ENCODE measurements at regions not wholly inside any gene's neighbourhood (a gene's known extent, or its start where the extent isn't known, plus 50 kb on each side); places are given as distances from the start of the nearest gene placed in this dataset.

DNA sequence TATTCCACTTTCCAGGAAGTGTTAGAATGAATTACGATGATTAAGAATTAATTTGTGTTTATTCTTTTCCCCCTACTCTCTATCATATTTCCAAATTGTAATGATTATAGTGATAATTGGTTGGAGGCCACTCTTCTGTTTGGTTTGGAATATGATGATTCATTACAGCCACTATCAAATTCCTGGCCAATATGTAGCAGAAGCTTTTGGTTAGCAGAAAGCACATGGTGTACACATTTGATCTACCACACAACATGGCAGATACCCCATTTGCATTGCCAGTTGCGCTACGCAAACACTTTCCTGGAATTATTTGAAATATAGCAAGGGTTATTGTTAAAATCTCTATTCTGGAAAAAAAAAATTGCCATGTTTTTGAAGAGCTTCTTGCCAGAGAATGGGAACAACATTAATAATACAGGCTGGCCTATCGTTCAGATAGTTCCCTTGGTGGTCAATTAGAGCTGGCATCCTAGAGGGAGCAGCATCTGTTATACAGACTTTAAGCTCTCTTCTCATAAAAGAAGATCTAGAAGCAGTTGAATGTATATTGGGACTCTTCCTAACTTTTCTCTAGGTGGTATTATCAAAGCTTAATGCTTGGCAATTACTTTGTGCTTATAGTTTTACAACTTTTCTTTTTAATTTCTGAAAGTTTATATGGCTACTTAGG lies 455.0 kb upstream of the ACTBL2 start:
- TF ChIP-seq, protein P1, sequence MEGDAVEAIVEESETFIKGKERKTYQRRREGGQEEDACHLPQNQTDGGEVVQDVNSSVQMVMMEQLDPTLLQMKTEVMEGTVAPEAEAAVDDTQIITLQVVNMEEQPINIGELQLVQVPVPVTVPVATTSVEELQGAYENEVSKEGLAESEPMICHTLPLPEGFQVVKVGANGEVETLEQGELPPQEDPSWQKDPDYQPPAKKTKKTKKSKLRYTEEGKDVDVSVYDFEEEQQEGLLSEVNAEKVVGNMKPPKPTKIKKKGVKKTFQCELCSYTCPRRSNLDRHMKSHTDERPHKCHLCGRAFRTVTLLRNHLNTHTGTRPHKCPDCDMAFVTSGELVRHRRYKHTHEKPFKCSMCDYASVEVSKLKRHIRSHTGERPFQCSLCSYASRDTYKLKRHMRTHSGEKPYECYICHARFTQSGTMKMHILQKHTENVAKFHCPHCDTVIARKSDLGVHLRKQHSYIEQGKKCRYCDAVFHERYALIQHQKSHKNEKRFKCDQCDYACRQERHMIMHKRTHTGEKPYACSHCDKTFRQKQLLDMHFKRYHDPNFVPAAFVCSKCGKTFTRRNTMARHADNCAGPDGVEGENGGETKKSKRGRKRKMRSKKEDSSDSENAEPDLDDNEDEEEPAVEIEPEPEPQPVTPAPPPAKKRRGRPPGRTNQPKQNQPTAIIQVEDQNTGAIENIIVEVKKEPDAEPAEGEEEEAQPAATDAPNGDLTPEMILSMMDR (IDR thresholded peaks at IDR 0.05) = no peak
- no peak for TF ChIP-seq POLR2A (IDR thresholded peaks at IDR 0.05)
